IPS-18a (cell line): ENCODE measurements at regions not wholly inside any gene's neighbourhood (a gene's known extent, or its start where the extent isn't known, plus 50 kb on each side); places are given as distances from the start of the nearest gene placed in this dataset.

ENCODE experiments used
- H3K27ac ChIP-seq: one replicate; pipeline ENCODE4 v1.5.1; 2013; ENCODE audit warnings: low read length
- H3K27me3 ChIP-seq: one replicate; pipeline ENCODE4 v1.6.1; 2013; ENCODE audit warnings: mild to moderate bottlenecking, low read length; ENCODE audit not compliant: control insufficient read depth, insufficient read depth
- H3K36me3 ChIP-seq: one replicate; pipeline ENCODE4 v1.6.1; 2013; ENCODE audit warnings: low read depth, low read length; ENCODE audit not compliant: control insufficient read depth
- H3K4me1 ChIP-seq: one replicate; pipeline ENCODE4 v1.6.1; 2013; ENCODE audit warnings: low read depth, low read length; ENCODE audit not compliant: control insufficient read depth
- H3K4me3 ChIP-seq: one replicate; pipeline ENCODE4 v1.5.1; 2013; ENCODE audit warnings: low read length
- H3K9ac ChIP-seq: one replicate; pipeline ENCODE4 v1.6.1; 2013; ENCODE audit warnings: mild to moderate bottlenecking, low read length, moderate library complexity
- H3K9me3 ChIP-seq: one replicate; pipeline ENCODE4 v1.6.1; 2013; ENCODE audit warnings: low read depth, low read length; ENCODE audit not compliant: control insufficient read depth

- no peaks in the 10 kb centered on the region for H3K36me3 ChIP-seq
- H3K9ac ChIP-seq = no peak overlapping the region
- no peaks in the 10 kb centered on the region for H3K4me1 ChIP-seq
- H3K27ac ChIP-seq = no peak overlapping the region
- no peaks in the 10 kb centered on the region for H3K9me3 ChIP-seq
- H3K4me3 ChIP-seq = no peak overlapping the region
- no peaks in the 10 kb centered on the region for H3K27me3 ChIP-seq
These were observed 747.7 kb upstream of the CBLB start for GRCh38 chr3:106616556-106616955.

- no peak overlapping the region for H3K4me3 ChIP-seq
- H3K27me3 ChIP-seq = no peaks in the 10 kb centered on the region
- H3K4me1 ChIP-seq = no peaks in the 10 kb centered on the region
- no peak overlapping the region for H3K9ac ChIP-seq
- H3K36me3 ChIP-seq = no peaks in the 10 kb centered on the region
- H3K27ac ChIP-seq = no peak overlapping the region
- no peaks in the 10 kb centered on the region for H3K9me3 ChIP-seq
These were observed 748.5 kb upstream of the CBLB start for GRCh38 chr3:106617276-106617675.

DNA sequence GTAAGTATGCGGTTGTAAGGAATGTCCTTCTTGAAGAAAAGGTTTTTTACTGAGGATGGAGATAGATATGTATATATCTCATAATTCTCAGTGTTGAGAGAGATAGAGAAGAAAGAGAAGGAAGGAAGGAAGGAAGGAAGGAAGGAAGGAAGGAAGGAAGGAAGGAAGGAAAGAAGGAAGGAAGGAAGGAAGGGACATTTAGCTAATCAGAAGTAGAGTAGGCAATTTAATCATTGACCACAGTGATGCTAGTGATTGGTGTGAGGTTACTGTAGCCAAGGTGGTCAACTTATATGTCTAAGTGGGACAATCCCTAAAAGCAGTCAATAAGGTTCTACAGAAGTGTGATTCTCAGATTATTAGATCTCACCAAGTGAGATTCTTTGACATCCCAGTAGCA, 751.8 kb upstream of the CBLB start:
- no peaks in the 10 kb centered on the region for H3K36me3 ChIP-seq
- H3K4me1 ChIP-seq = no peaks in the 10 kb centered on the region
- H3K4me3 ChIP-seq = no peak overlapping the region
- no peak overlapping the region for H3K9ac ChIP-seq
- no peak overlapping the region for H3K27ac ChIP-seq
- peaks cover 10% of the 10 kb centered on the region for H3K9me3 ChIP-seq
- H3K27me3 ChIP-seq = no peaks in the 10 kb centered on the region

DNA sequence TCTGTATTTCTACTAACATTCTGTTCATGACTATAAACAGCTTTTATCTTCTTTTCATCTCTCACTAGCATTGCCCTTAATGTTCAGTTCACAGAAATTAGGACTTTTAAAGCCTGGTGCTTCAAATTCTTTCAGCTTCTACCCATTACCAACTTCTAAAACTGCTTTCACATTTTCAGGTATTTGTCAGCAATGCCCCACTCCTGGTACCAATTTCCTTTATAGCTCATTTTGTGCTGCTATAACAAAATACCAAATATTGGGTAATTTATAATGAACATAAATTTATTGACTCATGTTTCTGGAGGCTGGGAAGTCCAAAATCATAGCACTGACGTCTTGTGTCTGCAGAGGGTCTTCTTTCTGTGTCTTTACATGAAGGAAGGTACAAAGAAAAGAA, 753.1 kb upstream of the CCDC54 start:
- Histone ChIP-seq H3K9ac (no peak overlapping the region), H3K27me3 (no peaks in the 10 kb centered on the region), H3K36me3 (no peaks in the 10 kb centered on the region), H3K9me3 (peaks cover 10% of the 10 kb centered on the region), H3K4me3 (no peak overlapping the region), H3K4me1 (peaks cover 1% of the 10 kb centered on the region), H3K27ac (no peak overlapping the region)

- no peak overlapping the region for H3K27ac ChIP-seq
- no peak overlapping the region for H3K4me3 ChIP-seq
- no peaks in the 10 kb centered on the region for H3K36me3 ChIP-seq
- no peak overlapping the region for H3K9ac ChIP-seq
- no peaks in the 10 kb centered on the region for H3K27me3 ChIP-seq
- H3K9me3 ChIP-seq = peaks cover 10% of the 10 kb centered on the region
- peaks cover 3% of the 10 kb centered on the region for H3K4me1 ChIP-seq
These were observed 748.8 kb upstream of the CCDC54 start for GRCh38 chr3:106628407-106628806.

GRCh38 chr3:106629215-106629832, 747.9 kb upstream of the CCDC54 start:
- Histone ChIP-seq H3K9ac (no peak overlapping the region), H3K27me3 (no peaks in the 10 kb centered on the region), H3K4me3 (no peak overlapping the region), H3K4me1 (peaks cover 3% of the 10 kb centered on the region), H3K27ac (no peak overlapping the region), H3K36me3 (no peaks in the 10 kb centered on the region), H3K9me3 (peaks cover 4% of the 10 kb centered on the region)

GRCh38 chr3:106631373-106632108, 745.7 kb upstream of the CCDC54 start:
- no peaks in the 10 kb centered on the region for H3K27me3 ChIP-seq
- no peaks in the 10 kb centered on the region for H3K36me3 ChIP-seq
- peaks cover 3% of the 10 kb centered on the region for H3K4me1 ChIP-seq
- no peak overlapping the region for H3K4me3 ChIP-seq
- H3K27ac ChIP-seq = no peak overlapping the region
- no peaks in the 10 kb centered on the region for H3K9me3 ChIP-seq
- no peak overlapping the region for H3K9ac ChIP-seq

DNA sequence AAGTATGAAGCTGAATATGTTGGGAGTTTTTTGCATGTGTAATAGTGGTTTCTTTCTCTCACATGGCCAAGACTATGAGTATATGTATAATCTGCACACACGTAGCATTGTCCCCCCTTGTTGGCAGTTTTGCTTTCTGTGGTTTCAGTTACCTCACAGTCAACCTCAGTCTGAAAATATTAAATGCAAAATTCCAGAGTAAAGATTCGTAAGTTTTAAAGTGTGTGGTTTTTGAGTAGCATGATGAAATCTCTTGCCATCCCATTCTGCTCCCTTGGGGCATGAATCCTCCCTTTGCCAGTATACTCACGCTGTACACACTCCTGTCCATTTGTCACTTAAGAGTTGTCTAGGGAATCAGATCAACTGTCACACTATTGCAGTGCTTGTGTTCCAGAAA, 742.0 kb upstream of the CCDC54 start:
- H3K4me3 ChIP-seq = no peak overlapping the region
- H3K27ac ChIP-seq = no peak overlapping the region

DNA sequence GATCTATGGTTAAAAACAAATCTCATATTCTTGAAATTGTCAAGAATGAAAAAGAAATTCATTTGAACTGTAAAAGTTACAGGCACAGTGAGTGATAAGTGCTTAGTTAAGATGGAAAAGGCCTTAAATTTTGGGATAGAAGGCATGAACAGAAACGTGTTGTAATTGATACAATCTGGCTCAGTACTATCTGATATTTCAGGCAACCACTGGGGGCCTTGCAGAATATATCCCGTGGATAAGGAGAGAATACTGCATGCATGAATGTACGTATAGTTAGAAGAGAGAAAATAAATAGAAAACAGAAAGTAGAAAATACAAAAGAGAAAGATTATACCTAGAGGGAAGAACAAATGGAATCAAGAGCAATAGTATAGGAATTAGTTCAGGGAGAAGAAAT, 741.4 kb upstream of the CCDC54 start:
- Histone ChIP-seq H3K9me3 (no peaks in the 10 kb centered on the region), H3K27me3 (no peaks in the 10 kb centered on the region), H3K4me1 (no peaks in the 10 kb centered on the region), H3K4me3 (no peak overlapping the region), H3K36me3 (no peaks in the 10 kb centered on the region), H3K27ac (no peak overlapping the region), H3K9ac (no peak overlapping the region)

More for the DNA sequence above, 742.0 kb upstream of the CCDC54 start:
- no peak overlapping the region for H3K9ac ChIP-seq
- no peaks in the 10 kb centered on the region for H3K36me3 ChIP-seq
- H3K9me3 ChIP-seq = no peaks in the 10 kb centered on the region
- no peaks in the 10 kb centered on the region for H3K4me1 ChIP-seq
- no peaks in the 10 kb centered on the region for H3K27me3 ChIP-seq

DNA sequence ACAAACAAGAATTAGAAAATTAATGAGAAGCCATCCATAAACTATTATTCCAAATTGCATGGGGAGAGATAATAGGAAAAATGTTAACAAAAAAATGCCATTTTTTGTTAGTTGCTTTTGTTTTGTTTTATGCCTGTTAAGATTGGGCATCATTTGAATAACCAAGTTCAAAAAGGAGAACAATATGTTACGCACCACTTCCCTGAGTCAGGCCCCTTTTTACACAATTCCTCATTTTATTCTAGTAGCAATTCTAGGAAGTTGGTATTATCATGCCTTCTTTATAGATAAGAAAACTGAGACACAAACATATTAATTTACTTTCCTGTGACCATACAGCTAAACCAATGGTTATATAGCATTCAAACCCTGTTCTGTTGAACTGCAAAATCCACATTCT, 736.9 kb upstream of the CCDC54 start:
- no peaks in the 10 kb centered on the region for H3K4me1 ChIP-seq
- H3K36me3 ChIP-seq = no peaks in the 10 kb centered on the region
- H3K27ac ChIP-seq = no peak overlapping the region
- H3K9ac ChIP-seq = no peak overlapping the region
- no peaks in the 10 kb centered on the region for H3K27me3 ChIP-seq
- H3K4me3 ChIP-seq = no peak overlapping the region
- H3K9me3 ChIP-seq = peaks cover 4% of the 10 kb centered on the region

DNA sequence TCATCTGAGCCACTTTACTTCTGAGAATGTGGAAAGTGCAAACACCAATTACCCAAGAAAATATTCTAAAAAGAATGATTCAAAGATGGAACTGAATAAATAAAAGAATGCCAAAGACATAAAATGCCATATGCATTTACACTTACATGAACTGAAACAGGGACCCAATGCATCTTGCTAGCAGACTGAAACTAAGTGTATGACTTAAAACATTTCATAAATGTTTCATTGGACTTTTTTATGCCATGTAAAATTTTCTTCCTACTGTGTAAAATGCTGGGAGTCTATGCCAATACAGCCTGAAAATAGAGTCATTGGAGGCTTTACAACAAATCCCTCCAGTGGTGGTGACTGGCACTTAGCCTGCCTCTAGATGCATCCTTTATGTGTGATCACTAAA, 735.1 kb upstream of the CCDC54 start:
- Histone ChIP-seq H3K27ac (no peak overlapping the region), H3K9ac (no peak overlapping the region), H3K4me3 (no peak overlapping the region), H3K27me3 (no peaks in the 10 kb centered on the region), H3K36me3 (no peaks in the 10 kb centered on the region), H3K4me1 (no peaks in the 10 kb centered on the region), H3K9me3 (peaks cover 4% of the 10 kb centered on the region)

DNA sequence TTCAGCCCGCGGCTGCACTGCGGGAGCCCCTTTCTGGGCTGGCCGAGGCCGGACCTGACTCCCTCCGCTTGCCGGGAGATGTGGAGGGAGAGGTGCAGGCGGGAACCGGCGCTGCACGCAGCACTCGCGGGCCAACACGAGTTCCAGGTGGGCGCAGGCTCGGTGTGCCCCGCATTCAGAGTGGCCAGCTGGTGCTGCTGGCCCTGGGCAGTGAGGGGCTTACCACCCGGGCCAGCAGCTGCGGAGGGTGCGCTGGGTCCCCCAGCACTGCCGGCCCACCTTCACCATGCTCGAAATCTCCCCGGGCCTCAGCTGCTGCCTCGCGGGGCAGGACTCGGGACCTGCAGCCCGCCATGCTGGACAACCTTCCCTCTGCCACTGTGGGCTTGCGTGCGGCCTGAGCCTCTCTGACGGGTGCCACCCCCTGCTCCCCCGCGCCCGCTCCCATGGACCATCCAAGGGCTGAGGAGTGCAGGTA, 733.5 kb upstream of the CCDC54 start:
- H3K9me3 ChIP-seq = peaks cover 4% of the 10 kb centered on the region
- H3K36me3 ChIP-seq = no peaks in the 10 kb centered on the region
- H3K27ac ChIP-seq = no peak overlapping the region
- no peaks in the 10 kb centered on the region for H3K4me1 ChIP-seq
- no peaks in the 10 kb centered on the region for H3K27me3 ChIP-seq
- no peak overlapping the region for H3K9ac ChIP-seq
- H3K4me3 ChIP-seq = no peak overlapping the region
